Esophagus squamous epithelium (tissue), 5 donors: ENCODE measurements at regions not wholly inside any gene's neighbourhood (a gene's known extent, or its start where the extent isn't known, plus 50 kb on each side); places are given as distances from the start of the nearest gene placed in this dataset.

Source experiments
- DNase-seq: peaks from one replicate; lab custom pipeline; 2025; lab: John Stamatoyannopoulos, UW
- H3K27ac ChIP-seq, 4 donors: fragments of 200-600 bp; sonication (generic); one replicate each; pipeline ENCODE4 v1.5.1; 2016 to 2019; ENCODE audit warnings: mild to moderate bottlenecking in 1 of 4
- H3K27me3 ChIP-seq, 4 donors: fragments of 200-600 bp; sonication (generic); 1 replicate in 3 of 4; 2 replicates in 1 of 4; pipeline versions ENCODE4 v1.5.1 to v1.6.0; 2017 to 2021; ENCODE audit warnings: antibody characterized with exemption in 1 of 4
- H3K36me3 ChIP-seq, 3 donors: fragments of 200-600 bp; sonication (generic); one replicate each; pipeline ENCODE4 v1.5.1; 2016 to 2019
- H3K4me1 ChIP-seq, 3 donors: fragments of 200-600 bp; sonication (generic); one replicate each; pipeline ENCODE4 v1.5.1; 2017 to 2019
- H3K4me3 ChIP-seq, 4 donors: fragments of 200-600 bp; sonication (generic); 1 replicate in 3 of 4; 2 replicates in 1 of 4; pipeline ENCODE4 v1.5.1; 2016 to 2019; ENCODE audit warnings: mild to moderate bottlenecking in 2 of 4, moderate library complexity in 1 of 4
- H3K9me3 ChIP-seq, 3 donors: fragments of 200-600 bp; sonication (generic); one replicate each; pipeline ENCODE4 v1.5.1; 2016 to 2019
- POLR2A ChIP-seq, 4 donors: fragments of 450-650 bp; IDR thresholded peaks; one replicate each; pipeline ENCODE4 v1.6.1; 2017; ENCODE audit warnings: antibody characterized with exemption in 4 of 4, mild to moderate bottlenecking in 4 of 4, moderate library complexity in 3 of 4
- WGBS, 2 donors: methylation state at CpG; one replicate each; pipeline ENCODE4 v1.1.5; 2018; 5-methylcytosine and 5-hydroxymethylcytosine counted together
- intact Hi-C: fragments of 100-400 bp; cut with DNase I; formaldehyde crosslinking; loops from one replicate; pipeline ENCODE4 v1.15.0; 2022
- TF ChIP-seq, protein P1 (sequence below), 6 experiments: fragments of 450-650 bp in 4 of 6; fragments of 200-600 bp in 2 of 6; sonication (generic) in 2 of 6; IDR thresholded peaks; one replicate each; pipeline ENCODE4 v1.5.1; 2016 to 2019; ENCODE audit warnings: antibody characterized with exemption in 6 of 6, mild to moderate bottlenecking in 4 of 6, moderate library complexity in 4 of 6
- donor health status: DM: yes; HTN: yes; CAD: no.

DNA sequence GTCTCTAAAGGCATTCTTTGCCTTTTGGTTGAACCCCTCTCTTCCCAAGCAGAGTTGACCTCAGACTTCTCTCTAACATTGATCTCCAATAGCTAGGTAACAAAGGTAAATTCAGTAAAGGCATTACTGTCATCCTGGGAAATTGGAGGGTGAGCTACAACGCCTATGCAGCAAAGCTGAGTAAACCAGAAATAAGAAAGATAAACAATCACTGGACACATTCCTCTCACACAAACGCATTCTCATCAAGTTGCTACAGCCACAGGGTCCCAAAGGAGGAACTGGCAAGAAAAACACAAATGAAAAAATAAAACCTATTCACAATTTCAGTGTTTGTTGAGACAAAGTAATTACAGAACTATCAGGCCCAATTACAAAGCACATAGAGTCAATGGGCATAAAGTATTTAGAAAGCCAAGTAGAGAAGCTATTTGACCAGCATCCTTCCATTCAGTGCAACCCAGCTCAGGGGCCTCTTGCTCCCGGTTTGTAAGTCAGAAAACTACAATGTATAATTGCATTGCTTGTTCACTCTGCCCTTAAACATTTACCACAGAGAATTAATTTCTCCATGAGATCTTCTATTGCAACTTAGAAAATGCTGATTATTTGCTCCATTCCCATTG is 967.7 kb downstream of the PCDH7 start:
- Histone ChIP-seq H3K27me3 (no peaks in the 10 kb centered on the region), H3K4me3 (no peak overlapping the region), H3K36me3 (no peaks in the 10 kb centered on the region), H3K9me3 (no peaks in the 10 kb centered on the region), H3K4me1 (no peaks in the 10 kb centered on the region), H3K27ac (no peak overlapping the region)
- DNase-seq = no peak
- WGBS, 2 donors = 46 to 47% methylated on average over 2 to 3 of the region's 3 CpGs
- intact Hi-C loops = no loop called here
- TF ChIP-seq, protein P1, sequence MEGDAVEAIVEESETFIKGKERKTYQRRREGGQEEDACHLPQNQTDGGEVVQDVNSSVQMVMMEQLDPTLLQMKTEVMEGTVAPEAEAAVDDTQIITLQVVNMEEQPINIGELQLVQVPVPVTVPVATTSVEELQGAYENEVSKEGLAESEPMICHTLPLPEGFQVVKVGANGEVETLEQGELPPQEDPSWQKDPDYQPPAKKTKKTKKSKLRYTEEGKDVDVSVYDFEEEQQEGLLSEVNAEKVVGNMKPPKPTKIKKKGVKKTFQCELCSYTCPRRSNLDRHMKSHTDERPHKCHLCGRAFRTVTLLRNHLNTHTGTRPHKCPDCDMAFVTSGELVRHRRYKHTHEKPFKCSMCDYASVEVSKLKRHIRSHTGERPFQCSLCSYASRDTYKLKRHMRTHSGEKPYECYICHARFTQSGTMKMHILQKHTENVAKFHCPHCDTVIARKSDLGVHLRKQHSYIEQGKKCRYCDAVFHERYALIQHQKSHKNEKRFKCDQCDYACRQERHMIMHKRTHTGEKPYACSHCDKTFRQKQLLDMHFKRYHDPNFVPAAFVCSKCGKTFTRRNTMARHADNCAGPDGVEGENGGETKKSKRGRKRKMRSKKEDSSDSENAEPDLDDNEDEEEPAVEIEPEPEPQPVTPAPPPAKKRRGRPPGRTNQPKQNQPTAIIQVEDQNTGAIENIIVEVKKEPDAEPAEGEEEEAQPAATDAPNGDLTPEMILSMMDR (IDR thresholded peaks at IDR 0.05) = no peak
- no peak for TF ChIP-seq POLR2A (IDR thresholded peaks at IDR 0.05)

DNA sequence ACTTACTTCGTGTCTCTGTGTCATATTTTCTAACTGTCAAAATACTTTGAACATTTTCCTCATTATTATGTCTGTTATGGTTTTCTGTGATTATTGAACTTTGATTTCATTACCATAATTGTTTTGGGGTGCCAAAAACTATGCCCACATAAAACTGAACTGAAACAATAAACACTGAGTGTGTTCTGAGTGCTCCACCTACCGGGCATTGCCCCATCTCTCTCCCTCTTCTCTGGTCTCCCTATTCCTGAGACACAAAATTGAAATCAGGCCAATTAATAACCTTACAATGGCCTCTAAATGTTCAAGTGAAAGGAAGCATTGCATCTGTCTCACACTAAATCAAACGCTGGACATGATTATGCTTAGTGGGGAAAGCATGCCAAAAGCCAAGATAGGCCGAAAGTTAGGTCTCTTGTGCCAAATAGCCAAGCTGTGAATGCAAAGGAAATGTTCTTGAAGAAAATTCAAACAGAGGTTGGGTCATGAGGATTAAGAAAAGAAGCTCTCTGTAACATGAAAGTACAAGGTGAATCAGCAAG is 972.3 kb downstream of the PCDH7 start:
- Histone ChIP-seq H3K27me3 (no peaks in the 10 kb centered on the region), H3K36me3 (no peaks in the 10 kb centered on the region), H3K9me3 (no peaks in the 10 kb centered on the region), H3K4me1 (no peaks in the 10 kb centered on the region), H3K27ac (no peak overlapping the region), H3K4me3 (no peak overlapping the region)
- TF ChIP-seq, protein P1 (IDR thresholded peaks at IDR 0.05) = peak in 1 of 6 experiments; percentile 12
- no peak for TF ChIP-seq POLR2A (IDR thresholded peaks at IDR 0.05)
- DNase-seq = no peak
- intact Hi-C loops = no loop called here
- 53 to 55% methylated on average over 4 of the region's 4 CpGs for WGBS, 2 donors

DNA sequence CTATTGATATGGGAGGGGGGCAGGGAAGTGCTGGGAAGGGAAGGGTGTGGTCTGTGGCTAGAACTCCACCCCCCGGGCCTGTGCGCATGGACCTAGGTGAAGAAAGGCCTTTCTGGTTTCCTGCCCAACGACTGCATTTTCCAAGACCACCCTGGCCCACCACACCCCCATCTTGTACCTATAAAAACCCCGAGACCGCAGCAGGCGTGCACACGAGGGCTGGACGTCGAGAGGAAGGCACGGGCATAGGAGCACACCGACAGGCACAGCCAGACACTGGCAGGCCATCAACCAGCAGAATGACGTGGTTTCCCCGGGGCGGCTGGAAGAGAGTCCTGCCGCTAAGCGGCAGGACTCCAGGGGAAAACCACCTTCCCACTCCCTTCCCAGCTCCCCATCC is 981.1 kb downstream of the PCDH7 start:
- 89 to 90% methylated on average over 8 to 11 of the region's 16 CpGs for WGBS, 2 donors
- DNase-seq = no peak
- no peaks in the 10 kb centered on the region for H3K36me3 ChIP-seq
- no peak for TF ChIP-seq POLR2A (IDR thresholded peaks at IDR 0.05)
- TF ChIP-seq, protein P1 (IDR thresholded peaks at IDR 0.05) = no peak
- intact Hi-C loops = no loop called here
- H3K27ac ChIP-seq = no peak overlapping the region
- no peaks in the 10 kb centered on the region for H3K27me3 ChIP-seq
- H3K4me3 ChIP-seq = no peak overlapping the region
- no peaks in the 10 kb centered on the region for H3K4me1 ChIP-seq
- no peaks in the 10 kb centered on the region for H3K9me3 ChIP-seq

DNA sequence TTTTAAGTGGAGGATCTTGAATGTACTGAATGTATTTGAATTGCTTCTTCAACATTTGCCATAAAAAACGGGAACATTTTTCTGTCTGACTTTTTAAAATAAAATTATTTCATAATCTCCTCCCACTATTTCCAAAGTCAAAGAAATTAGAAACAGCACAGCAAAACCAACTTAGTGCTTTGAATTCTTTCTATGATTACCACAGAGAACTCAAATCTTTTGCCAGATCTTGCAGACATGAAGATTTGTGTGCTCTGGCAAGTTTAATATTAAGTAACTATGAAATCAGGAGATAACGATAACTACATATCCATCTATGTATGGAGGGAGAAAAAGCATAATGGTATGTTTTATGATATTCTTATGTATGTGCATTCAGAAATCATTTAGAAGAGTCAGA is 982.2 kb downstream of the PCDH7 start:
- H3K4me3 ChIP-seq = no peak overlapping the region
- 69 to 72% methylated on average over 2 of the region's 2 CpGs for WGBS, 2 donors
- no peak overlapping the region for H3K27ac ChIP-seq
- intact Hi-C loops = no loop called here
- no peaks in the 10 kb centered on the region for H3K36me3 ChIP-seq
- no peaks in the 10 kb centered on the region for H3K27me3 ChIP-seq
- TF ChIP-seq POLR2A (IDR thresholded peaks at IDR 0.05) = no peak
- TF ChIP-seq, protein P1 (IDR thresholded peaks at IDR 0.05) = no peak
- H3K4me1 ChIP-seq = no peaks in the 10 kb centered on the region
- no peaks in the 10 kb centered on the region for H3K9me3 ChIP-seq
- DNase-seq = no peak

DNA sequence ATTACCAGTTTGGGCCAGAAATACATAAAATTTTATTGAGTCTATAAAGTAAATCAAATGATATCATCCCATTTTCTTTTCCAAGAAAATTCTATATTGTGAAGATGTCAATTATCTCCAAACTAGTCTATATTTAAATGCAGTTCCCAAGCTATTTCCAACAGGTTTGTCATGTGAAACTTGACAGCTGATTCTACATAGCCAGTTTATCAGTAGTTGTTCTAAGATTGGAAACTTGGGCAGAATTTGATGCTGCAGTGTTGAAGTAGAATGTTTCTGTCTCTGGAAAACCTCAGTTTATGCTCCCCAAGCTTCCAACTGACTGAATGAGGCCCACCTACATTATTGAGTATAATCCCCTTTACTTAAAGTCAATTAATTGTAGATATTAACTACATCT is 994.1 kb downstream of the PCDH7 start:
- Histone ChIP-seq H3K9me3 (no peaks in the 10 kb centered on the region), H3K36me3 (no peaks in the 10 kb centered on the region)
- intact Hi-C loops = no loop called here

More for the DNA sequence above, 994.1 kb downstream of the PCDH7 start:
- H3K4me1 ChIP-seq = no peaks in the 10 kb centered on the region
- no peak overlapping the region for H3K27ac ChIP-seq
- no peaks in the 10 kb centered on the region for H3K27me3 ChIP-seq
- H3K4me3 ChIP-seq = no peak overlapping the region
- TF ChIP-seq, protein P1 (IDR thresholded peaks at IDR 0.05) = no peak
- no peak for TF ChIP-seq POLR2A (IDR thresholded peaks at IDR 0.05)
- DNase-seq = no peak
